ENCODE measurements at regions not wholly inside any gene's neighbourhood (a gene's known extent, or its start where the extent isn't known, plus 50 kb on each side); places are given as distances from the start of the nearest gene placed in this dataset.
"Not testable (repeated sequence)": the region's sequence is repeated elsewhere in the genome, so short reads cannot be mapped to it uniquely, and the experiment has no call there.

DNA sequence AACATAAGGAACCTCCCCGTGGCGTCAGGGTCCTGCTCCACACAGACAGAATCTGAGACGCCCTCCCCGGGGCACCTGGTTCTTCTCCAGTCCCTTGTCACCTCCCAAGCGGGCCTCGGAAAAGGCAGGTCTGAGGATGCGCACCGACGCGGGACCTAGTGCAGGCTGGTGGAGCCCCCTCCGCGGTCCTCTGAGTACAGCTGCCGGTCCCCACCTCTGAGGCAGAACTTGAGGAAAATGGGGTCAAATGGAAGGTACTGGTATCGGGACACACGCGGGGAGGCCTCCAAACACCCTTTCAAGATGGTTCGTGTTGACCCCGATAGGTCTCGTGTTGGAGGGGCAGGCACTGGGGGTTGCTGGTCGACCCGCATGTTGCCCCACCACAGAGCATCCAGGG lies 1725.3 kb downstream of the SPATA31A7 start:
- not testable (repeated sequence) for H3K27me3 ChIP-seq; DNase-seq (ENCODE audit: low read depth in 1 of 2, low spot score in 1 of 2); H3K9me3 ChIP-seq (ENCODE audit: low read depth)

DNA sequence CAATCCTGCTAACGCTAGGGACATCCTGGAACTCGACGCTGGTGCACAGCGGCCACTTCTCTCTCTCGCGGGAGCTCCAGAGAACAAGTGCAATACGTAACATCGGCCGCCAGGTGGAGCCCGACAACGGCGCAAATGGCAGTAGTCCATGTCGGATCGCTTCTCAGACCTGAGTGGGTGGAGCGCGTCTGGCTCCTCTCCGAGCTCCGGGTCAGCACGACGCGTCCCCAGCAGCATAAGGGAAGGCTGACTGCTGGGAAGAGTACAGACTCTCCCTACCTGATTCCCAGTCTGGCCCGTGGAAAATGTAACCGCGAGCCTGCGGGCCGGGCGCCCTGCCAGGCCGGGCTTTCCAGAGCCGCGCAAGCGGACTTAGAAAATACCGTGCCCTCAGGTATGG lies 1725.8 kb downstream of the SPATA31A7 start:
- not testable (repeated sequence) for H3K36me3 ChIP-seq; DNase-seq (ENCODE audit: low read depth in 1 of 2, low spot score in 1 of 2); H3K27me3 ChIP-seq; H3K27ac ChIP-seq; H3K9me3 ChIP-seq (ENCODE audit: low read depth); H3K4me3 ChIP-seq; H3K4me1 ChIP-seq (ENCODE audit: low read depth)

More for the DNA sequence above, 1725.3 kb downstream of the SPATA31A7 start:
- H3K36me3 ChIP-seq; H3K27ac ChIP-seq; H3K4me1 ChIP-seq (ENCODE audit: low read depth); H3K4me3 ChIP-seq: not testable (repeated sequence)

DNA sequence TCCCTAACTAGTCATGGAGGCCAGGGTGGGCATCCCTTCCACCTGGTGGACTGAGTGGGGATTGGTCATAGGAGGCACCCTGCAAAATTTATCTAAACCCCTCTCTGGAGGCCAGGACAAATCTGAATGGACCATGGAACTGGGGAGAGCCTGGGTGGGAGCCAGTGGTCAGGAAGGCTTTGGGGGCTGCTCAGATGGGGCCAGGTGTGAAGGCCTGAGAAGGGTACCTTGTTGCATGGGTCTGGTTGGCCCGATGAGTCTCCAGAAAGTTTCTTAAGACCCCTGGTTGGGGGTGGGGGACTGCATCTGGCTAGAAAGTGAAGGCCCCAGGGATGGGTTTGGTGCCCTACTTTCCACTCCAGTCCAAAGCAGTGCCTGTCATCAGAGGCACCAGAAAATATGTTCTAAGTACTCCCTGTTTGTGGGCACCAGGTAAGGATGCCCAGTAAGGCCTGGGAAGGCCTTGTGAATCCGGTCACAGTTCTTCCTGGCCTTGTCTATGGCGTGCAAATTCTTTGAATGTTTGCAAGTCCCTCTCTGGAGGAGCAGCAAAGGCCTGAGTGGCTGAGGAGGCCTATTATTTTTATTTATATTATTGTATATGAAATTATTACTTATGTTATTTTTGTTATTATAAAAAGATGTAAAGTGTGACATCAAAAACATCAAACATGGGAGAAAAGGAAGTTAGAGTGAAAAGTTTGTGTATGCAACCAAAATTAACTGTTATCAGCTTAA lies 1729.0 kb downstream of the SPATA31A7 start:
- H3K27ac ChIP-seq; H3K9me3 ChIP-seq (ENCODE audit: low read depth); H3K36me3 ChIP-seq; H3K4me1 ChIP-seq (ENCODE audit: low read depth); DNase-seq (ENCODE audit: low read depth in 1 of 2, low spot score in 1 of 2); H3K27me3 ChIP-seq; H3K4me3 ChIP-seq: not testable (repeated sequence)

DNA sequence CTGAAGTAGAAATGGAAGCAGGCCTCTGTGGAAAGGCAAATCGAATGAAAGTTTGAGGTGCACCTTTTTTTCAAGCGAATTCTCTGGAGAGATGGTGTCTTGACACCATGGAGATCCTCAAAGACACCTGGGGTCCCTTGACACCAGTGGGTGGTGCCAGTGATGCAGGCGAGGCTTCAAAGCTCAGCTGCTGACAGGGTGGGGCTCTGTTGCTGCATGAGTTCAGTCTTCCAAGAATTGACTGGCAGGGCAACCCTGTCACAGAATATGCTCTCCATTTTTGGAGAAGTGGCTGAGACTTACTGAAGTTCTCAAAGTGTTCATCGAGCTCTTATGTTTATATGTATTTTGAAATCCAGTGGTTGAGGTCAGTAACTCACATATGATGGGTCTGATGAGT lies 1741.6 kb downstream of the SPATA31A7 start:
- H3K4me3 ChIP-seq; H3K4me1 ChIP-seq (ENCODE audit: low read depth); H3K9me3 ChIP-seq (ENCODE audit: low read depth): not testable (repeated sequence)

GRCh38 chr9:62952840-62953239 lies 1763.0 kb downstream of the SPATA31A7 start:
- H3K27ac ChIP-seq; H3K4me1 ChIP-seq (ENCODE audit: low read depth); H3K9me3 ChIP-seq (ENCODE audit: low read depth); H3K36me3 ChIP-seq; DNase-seq (ENCODE audit: low read depth in 1 of 2, low spot score in 1 of 2); H3K4me3 ChIP-seq; H3K27me3 ChIP-seq: not testable (repeated sequence)

More for the DNA sequence above, 1741.6 kb downstream of the SPATA31A7 start:
- H3K27me3 ChIP-seq; H3K36me3 ChIP-seq; H3K27ac ChIP-seq; DNase-seq (ENCODE audit: low read depth in 1 of 2, low spot score in 1 of 2): not testable (repeated sequence)
